ENCODE measurements at regions not wholly inside any gene's neighbourhood (a gene's known extent, or its start where the extent isn't known, plus 50 kb on each side); places are given as distances from the start of the nearest gene placed in this dataset.
A peak's percentile ranks its signal among the peaks of the same experiment; 100 is the strongest.
"Not testable (repeated sequence)": the region's sequence is repeated elsewhere in the genome, so short reads cannot be mapped to it uniquely, and the experiment has no call there.

DNA sequence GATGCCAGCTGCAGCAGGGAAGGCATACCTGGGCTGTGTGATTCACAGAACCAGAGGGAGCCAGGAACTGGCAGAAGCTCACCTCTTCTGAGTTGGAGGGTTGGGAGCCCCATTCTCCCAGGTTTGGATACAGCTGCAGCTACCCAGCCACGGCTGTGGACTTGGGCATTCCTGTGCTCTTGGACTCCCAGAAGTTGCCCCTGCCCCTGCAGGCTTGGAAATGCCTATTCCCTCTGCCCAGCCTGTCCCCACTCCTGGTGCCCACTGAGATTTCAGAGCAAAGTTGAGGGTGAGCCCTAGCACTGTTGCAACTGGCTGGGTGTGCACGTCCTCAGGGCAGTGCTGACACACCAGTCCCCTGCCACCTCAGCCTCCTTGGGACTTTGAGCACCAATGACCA, 489.7 kb downstream of the SLCO4C1 start:
- no peaks in the 10 kb centered on the region for H3K4me1 ChIP-seq
- H3K9me3 ChIP-seq (replicated peaks), result no peaks in the 10 kb centered on the region
- DNase-seq, result no peak
- H3K27ac ChIP-seq, result no peak overlapping the region
- no peaks in the 10 kb centered on the region for H3K36me3 ChIP-seq
- H3K27me3 ChIP-seq, result no peaks in the 10 kb centered on the region
- no peak overlapping the region for H3K4me3 ChIP-seq

DNA sequence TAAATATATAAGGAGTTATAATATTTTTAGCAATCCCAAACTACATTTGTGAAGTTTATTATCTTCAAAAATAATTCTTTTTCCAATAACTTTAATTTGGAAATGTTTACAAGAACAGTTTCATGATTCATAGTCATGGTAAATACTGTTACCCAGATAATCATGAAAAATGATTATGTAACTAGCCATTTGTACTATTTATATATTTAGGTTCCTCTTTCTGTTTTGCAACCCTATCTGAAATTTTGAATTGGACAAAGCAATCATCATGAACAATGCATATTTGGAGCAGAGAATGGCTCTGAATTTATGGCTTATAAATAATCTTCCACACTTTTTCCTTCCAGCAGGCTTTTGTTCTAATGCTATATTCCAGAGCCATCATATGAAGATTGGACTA, 499.7 kb downstream of the SLCO4C1 start:
- DNase-seq, result no peak
- Histone ChIP-seq H3K27ac (no peak overlapping the region), H3K4me3 (no peak overlapping the region), H3K27me3 (no peaks in the 10 kb centered on the region), H3K36me3 (no peaks in the 10 kb centered on the region), H3K9me3 (replicated peaks) (no peaks in the 10 kb centered on the region), H3K4me1 (no peaks in the 10 kb centered on the region)

DNA sequence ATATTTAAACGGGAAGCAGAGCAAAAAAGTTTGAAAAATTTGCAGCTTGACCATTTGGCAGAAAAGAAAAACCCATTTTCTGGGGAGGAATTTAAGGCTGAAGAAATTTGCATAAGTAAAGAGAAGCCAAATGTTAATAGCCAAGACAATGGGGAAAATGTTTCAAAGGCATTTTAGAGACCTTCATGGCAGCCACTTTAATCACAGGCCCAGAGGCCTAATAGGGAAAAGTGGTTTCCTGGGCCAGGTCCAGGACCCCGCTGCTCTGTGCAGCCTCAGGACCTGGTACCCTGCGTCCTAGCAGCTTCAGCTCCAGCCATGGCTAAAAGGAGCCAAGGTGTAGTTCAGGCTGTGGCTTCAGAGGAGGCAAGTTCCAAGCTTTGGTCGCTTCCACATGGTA, 507.3 kb downstream of the SLCO4C1 start:
- no peak for DNase-seq
- no peaks in the 10 kb centered on the region for H3K27me3 ChIP-seq
- H3K4me1 ChIP-seq, result no peaks in the 10 kb centered on the region
- no peak overlapping the region for H3K27ac ChIP-seq
- no peaks in the 10 kb centered on the region for H3K36me3 ChIP-seq
- H3K4me3 ChIP-seq, result no peak overlapping the region
- H3K9me3 ChIP-seq (replicated peaks), result no peaks in the 10 kb centered on the region

DNA sequence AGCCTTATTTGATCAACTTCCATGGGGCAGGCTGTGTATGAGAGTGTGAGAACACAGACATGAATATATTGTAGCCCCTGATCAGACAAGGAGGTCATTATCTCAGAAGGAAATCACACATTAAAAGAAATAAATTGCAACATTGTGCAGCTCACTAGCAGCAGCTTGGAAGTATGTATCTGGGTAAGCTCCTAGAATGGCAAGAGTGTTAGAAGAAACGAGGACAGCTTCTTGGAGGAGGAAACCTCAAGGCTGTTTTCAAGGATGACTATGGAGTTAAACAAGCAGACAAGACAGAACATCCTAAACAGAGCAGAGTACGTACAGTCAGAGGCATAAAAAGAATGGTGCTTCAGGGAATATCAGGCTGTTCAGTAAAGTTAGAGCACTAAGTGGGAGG, 511.0 kb downstream of the SLCO4C1 start:
- Histone ChIP-seq H3K27me3 (no peaks in the 10 kb centered on the region), H3K36me3 (no peaks in the 10 kb centered on the region), H3K27ac (no peak overlapping the region), H3K4me3 (no peak overlapping the region), H3K4me1 (no peaks in the 10 kb centered on the region), H3K9me3 (replicated peaks) (no peaks in the 10 kb centered on the region)
- DNase-seq, result no peak

DNA sequence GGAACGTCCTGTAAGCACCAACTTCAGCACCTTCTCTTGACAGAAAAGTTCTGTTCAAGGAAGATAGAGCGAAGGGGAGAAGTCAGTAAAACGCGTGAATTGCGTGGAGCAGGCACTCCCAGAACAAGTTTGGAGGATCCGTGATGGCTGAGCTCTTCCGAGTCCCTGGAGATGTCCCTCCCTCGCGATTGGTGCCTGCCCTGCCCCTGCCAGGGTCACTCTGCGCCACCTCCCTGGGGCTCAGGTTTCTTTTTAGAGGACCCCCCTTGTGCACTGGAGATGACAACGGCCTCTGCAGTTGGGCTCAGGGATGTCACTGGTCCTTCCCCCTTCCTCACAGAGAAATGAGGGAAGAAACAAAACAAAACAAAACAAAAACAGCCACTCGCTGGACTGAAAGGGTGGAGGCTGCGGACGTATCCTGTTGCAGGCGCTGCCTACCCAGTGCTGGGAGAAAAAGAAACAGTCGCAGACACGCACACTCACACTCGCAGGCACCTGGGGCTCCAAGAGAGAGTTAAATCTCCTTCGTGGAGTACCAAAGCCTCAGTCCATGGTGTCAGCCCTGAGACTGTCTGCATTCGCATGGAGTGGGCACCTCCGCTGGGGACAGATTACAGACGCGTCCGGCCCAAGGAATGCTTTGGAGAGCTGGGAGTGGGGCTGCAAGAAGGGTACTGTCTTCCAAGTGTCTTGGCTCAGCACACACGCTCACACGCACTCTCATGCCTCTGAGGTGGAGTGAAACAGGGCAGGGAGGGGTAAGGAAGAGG, 512.7 kb downstream of the SLCO4C1 start:
- Histone ChIP-seq H3K27ac (no peak overlapping the region), H3K9me3 (replicated peaks) (no peaks in the 10 kb centered on the region), H3K4me1 (no peaks in the 10 kb centered on the region), H3K27me3 (no peaks in the 10 kb centered on the region), H3K4me3 (no peak overlapping the region), H3K36me3 (no peaks in the 10 kb centered on the region)
- DNase-seq, result no peak

DNA sequence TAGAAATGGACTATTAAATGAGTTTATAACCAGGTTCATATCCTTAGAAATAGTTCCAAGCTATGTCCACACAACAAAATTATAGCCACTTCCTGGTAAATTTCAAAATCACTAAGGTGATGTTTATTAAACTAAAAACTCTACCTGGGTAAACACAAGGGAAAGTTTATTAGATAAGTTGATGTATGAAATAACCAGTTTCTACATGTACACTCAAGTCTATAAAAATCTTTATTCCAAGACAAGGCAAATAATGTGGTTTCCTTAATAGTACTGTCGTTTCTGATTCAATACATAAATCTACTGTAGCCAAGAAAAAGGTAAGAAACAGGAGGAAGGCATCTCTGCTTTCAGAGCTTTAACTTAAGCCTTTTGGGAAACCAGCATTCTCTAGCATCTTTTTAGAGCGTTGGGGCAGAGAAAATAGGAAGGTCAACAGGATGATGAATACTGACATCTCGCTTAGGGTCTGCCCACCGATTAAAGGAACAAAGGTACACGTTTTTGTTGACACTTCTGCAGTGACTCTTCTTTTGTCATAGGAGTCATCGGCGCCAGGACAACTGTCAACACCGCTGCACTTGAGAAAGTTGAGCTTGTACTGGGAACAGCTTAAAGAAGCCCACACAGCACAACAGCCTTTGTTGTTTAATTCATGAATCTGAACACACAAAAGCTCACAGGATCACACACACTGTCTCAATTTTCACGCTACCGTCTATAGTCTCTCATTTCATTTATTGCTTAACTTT, 513.6 kb downstream of the SLCO4C1 start:
- Histone ChIP-seq H3K4me1 (no peaks in the 10 kb centered on the region), H3K9me3 (replicated peaks) (no peaks in the 10 kb centered on the region), H3K4me3 (no peak overlapping the region), H3K27ac (no peak overlapping the region), H3K36me3 (no peaks in the 10 kb centered on the region), H3K27me3 (no peaks in the 10 kb centered on the region)
- DNase-seq, result no peak

DNA sequence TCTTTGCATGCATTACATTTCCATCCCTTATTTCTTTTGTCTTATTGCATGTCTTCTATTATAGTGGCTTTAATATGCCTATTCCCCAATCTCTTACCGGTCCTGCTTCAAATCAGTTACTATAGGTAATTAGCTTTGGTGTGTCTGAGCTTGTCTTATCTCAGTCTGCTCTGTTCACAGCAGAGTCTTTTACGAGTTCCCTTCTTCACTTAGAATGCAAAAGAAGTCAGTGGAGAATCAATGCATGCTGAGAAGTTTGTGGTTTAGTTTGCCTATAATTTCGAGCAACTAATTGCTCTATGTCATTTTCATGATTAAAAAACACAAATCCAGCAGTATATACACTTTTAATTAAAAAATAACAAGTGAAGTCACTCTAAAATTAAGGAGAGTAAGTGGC, 545.0 kb downstream of the SLCO4C1 start:
- Histone ChIP-seq H3K9me3 (replicated peaks) (no peaks in the 10 kb centered on the region), H3K4me3 (no peak overlapping the region), H3K4me1 (no peaks in the 10 kb centered on the region), H3K36me3 (no peaks in the 10 kb centered on the region), H3K27me3 (no peaks in the 10 kb centered on the region), H3K27ac (no peak overlapping the region)
- DNase-seq, result no peak

DNA sequence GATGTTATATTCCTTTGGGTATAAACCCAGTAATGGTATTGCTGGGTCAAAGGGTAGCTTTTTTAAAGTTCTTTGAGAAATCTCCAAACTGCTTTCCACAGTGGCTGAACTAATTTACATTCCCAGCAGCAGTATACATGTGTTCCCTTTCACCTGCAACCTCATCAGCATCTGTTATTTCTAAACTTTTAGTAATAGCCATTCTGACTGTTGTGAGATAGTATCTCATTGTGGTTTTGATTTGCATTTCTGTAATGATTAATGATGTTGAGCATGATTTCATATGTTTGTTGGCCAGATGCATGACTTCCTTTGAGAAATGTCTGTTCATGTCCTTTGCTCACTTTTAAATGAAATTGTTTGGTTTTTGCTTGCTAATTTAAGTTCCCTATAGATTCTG, 553.1 kb downstream of the SLCO4C1 start:
- not testable (repeated sequence) for DNase-seq; H3K9me3 ChIP-seq (replicated peaks); H3K36me3 ChIP-seq

DNA sequence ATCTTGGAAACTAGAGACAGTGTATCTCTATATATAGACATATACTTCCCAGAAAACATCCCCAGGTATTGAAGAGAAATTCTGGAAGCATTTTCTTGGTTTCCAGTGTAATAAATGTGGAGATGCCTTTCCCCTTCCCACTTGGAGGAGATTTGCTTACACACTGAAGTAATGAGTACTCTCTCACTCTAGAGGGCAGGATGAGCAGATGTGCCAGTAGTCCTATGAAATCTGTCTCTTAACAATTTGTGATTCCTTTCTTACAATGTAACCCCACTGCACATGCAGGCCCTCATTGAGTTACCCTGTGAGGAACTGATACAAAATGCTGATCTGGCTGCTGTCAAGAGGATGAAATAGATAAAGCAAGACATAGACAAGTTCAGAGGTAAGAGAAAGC, 567.2 kb downstream of the SLCO4C1 start:
- no peaks in the 10 kb centered on the region for H3K36me3 ChIP-seq
- no peaks in the 10 kb centered on the region for H3K4me1 ChIP-seq
- no peak overlapping the region for H3K4me3 ChIP-seq
- no peak overlapping the region for H3K27ac ChIP-seq
- no peaks in the 10 kb centered on the region for H3K9me3 ChIP-seq (replicated peaks)
- peak in 1 of 2 experiments; percentile 8 for DNase-seq
- no peaks in the 10 kb centered on the region for H3K27me3 ChIP-seq

More for the DNA sequence above, 553.1 kb downstream of the SLCO4C1 start:
- H3K4me3 ChIP-seq, H3K27me3 ChIP-seq, H3K27ac ChIP-seq, H3K4me1 ChIP-seq: not testable (repeated sequence)

DNA sequence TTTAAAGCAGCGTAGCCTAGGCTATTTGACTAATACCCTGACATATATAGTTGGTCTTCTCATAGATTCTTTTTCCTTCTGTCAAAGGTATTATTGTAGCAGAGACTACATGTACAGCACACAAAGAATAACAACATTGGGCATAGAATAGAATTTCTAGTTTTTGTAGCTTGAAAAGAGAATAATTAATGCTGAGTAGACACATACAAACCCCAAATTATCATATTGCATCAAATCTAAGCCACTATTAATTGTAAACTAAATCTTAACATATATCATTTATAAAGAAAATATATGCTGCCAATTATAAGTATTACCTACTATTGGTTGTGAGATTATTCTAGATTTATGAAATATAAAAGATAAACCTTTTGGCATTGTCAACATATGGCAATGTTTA, 574.5 kb downstream of the SLCO4C1 start:
- Histone ChIP-seq H3K4me3 (no peak overlapping the region), H3K36me3 (no peaks in the 10 kb centered on the region), H3K27me3 (no peaks in the 10 kb centered on the region), H3K4me1 (peaks cover 16% of the 10 kb centered on the region), H3K9me3 (replicated peaks) (no peaks in the 10 kb centered on the region), H3K27ac (no peak overlapping the region)
- DNase-seq, result no peak

DNA sequence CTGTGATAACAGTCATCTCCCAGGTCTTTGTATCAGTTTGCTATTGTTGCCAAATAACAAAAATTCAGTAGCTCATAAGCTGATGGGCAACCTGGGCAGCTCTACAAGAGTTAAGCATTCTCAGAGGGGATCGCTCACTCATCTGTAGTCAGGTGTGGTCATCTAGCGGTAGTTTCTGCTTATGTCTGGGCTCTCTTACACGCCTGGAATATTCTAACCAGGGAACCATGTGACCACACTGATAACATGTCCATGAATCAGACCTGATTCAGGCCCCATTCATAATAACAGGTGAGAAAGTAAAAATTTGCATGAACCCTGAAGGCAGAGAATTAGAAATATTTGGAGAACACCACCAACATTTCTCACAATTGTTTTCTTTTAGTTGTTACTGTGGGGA, 576.1 kb downstream of the SLCO4C1 start:
- no peaks in the 10 kb centered on the region for H3K9me3 ChIP-seq (replicated peaks)
- H3K4me1 ChIP-seq, result peaks cover 16% of the 10 kb centered on the region
- no peaks in the 10 kb centered on the region for H3K27me3 ChIP-seq
- no peaks in the 10 kb centered on the region for H3K36me3 ChIP-seq
- H3K4me3 ChIP-seq, result no peak overlapping the region
- H3K27ac ChIP-seq, result no peak overlapping the region
- no peak for DNase-seq

DNA sequence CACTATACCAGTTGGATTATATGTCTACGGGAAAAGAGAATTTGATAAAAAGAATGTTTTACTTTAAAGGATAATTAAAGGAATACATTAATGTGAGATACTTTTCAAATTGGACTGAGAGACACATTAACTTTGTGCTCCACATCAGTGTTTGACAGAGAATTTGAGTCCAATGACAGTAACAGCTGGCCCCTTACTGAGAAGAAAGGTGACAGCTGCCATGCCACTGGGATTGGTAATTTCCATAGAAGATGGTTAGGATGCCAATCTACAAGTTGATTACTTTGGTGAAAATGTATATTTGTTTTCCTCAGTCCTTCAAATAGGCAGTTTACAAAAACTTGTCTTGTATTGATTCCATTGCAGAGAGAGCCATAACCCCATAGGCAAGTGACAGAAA, 578.4 kb downstream of the SLCO4C1 start:
- Histone ChIP-seq H3K9me3 (replicated peaks) (no peaks in the 10 kb centered on the region), H3K4me1 (peaks cover 16% of the 10 kb centered on the region), H3K4me3 (no peak overlapping the region), H3K27me3 (no peaks in the 10 kb centered on the region), H3K27ac (peak overlapping the region; percentile 40), H3K36me3 (no peaks in the 10 kb centered on the region)
- peak; percentile 24 to 68 for DNase-seq

DNA sequence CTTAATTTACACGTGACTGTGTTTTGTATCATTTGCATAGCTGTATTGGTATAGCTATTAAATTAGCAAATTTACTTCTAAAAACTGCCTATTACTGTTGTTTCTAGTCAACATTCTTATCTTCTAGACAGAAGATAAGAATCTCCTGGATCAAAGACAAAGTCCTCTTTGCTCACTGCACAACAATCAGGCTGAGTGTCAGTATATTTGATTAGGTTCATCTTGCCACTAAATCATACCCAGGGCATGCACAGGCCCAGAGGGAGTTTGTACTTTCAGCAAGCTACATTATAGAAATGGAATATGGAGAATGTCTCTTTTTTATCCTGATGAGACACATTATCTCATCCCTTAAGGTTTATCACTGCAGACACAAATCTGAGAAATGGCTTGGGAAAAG, 579.1 kb downstream of the SLCO4C1 start:
- Histone ChIP-seq H3K36me3 (no peaks in the 10 kb centered on the region), H3K27ac (peak overlapping the region; percentile 40; the same call in 1 of the 2 replicates), H3K4me3 (no peak overlapping the region), H3K4me1 (peaks cover 16% of the 10 kb centered on the region), H3K9me3 (replicated peaks) (no peaks in the 10 kb centered on the region), H3K27me3 (no peaks in the 10 kb centered on the region)
- DNase-seq, result no peak

DNA sequence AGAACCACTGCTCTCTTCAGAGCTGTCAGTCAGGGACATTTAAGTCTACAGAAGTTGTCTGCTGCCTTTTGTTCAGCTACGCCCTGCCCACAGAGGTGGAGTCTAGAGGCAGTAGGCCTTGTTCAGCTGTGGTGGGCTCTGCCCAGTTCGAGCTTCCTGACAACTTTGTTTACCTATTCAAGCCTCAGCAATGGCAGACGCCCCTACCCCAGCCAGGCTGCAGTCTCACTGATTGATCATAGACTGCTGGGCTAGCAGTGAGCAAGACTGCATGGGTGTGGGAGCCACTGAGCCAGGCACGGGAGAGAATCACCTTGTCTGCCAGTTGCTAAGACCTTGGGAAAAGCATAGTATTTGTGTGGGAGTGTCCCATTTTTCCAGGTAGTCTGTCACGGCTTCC, 580.3 kb downstream of the SLCO4C1 start:
- H3K4me3 ChIP-seq; H3K27ac ChIP-seq; H3K9me3 ChIP-seq (replicated peaks); H3K36me3 ChIP-seq; DNase-seq; H3K27me3 ChIP-seq: not testable (repeated sequence)
- H3K4me1 ChIP-seq, result peaks cover 16% of the 10 kb centered on the region

DNA sequence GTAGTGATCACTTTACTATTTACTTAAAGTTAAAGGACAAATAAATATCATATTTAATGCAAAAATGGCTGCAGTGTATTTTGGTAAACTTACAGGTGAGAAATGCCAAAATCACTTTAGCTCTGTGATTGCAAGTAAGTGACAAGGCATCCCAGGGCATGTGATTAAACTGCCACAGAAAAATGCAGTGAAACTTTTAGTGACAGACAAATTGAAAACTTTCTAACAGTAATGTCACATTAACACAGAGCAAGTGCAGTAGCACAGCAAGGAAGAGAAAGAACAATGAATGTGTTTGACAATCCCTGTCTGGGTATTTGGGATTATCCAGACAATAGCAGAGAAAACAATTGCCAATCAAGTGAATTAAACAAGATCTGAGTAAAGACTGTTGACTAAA, 606.8 kb downstream of the SLCO4C1 start:
- H3K27me3 ChIP-seq, result no peaks in the 10 kb centered on the region
- H3K27ac ChIP-seq, result no peak overlapping the region

DNA sequence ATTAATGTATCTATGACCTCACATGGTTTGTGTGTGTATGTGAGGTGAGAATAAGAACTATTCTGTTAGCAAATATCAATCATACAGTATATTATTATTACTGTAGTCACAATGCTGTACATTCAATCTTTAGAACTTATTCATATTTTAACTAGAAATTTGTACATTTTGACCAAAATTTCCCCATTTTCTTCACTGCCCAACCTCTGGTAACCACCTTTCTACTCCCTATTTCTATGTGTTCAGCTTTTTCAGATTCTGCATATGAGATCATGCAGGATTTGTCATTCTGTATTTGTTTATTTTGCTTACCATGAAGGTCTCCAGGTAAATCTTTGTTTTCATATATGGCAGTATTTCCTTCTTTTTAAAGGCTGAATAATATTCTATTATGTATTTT, 607.9 kb downstream of the SLCO4C1 start:
- no peaks in the 10 kb centered on the region for H3K36me3 ChIP-seq
- H3K27ac ChIP-seq, result no peak overlapping the region
- no peaks in the 10 kb centered on the region for H3K27me3 ChIP-seq
- DNase-seq, result no peak
- H3K4me3 ChIP-seq, result no peak overlapping the region
- H3K9me3 ChIP-seq (replicated peaks), result no peaks in the 10 kb centered on the region
- no peaks in the 10 kb centered on the region for H3K4me1 ChIP-seq

More for the DNA sequence above, 606.8 kb downstream of the SLCO4C1 start:
- Histone ChIP-seq H3K4me3 (no peak overlapping the region), H3K36me3 (no peaks in the 10 kb centered on the region), H3K9me3 (replicated peaks) (no peaks in the 10 kb centered on the region), H3K4me1 (no peaks in the 10 kb centered on the region)
- DNase-seq, result no peak

Measured in SJCRH30 (cell line).